ENCODE measurements at regions not wholly inside any gene's neighbourhood (a gene's known extent, or its start where the extent isn't known, plus 50 kb on each side); places are given as distances from the start of the nearest gene placed in this dataset.
"Not testable (repeated sequence)": the region's sequence is repeated elsewhere in the genome, so short reads cannot be mapped to it uniquely, and the experiment has no call there.

- H3K4me3 ChIP-seq (ENCODE audit: low read depth, low read length): no peak overlapping the region
Measured at GRCh38 chr6:10146715-10147451, 268.0 kb downstream of the TFAP2A start.

GRCh38 chr6:10144772-10145171 lies 270.1 kb downstream of the TFAP2A start:
- no peak overlapping the region for H3K4me3 ChIP-seq (ENCODE audit: low read depth, low read length)
- no peak for TF ChIP-seq CTCF (IDR thresholded peaks at IDR 0.05; ENCODE audit: borderline replicate concordance, insufficient read depth, low read depth, low read length)

More at GRCh38 chr6:10146715-10147451, 268.0 kb downstream of the TFAP2A start:
- TF ChIP-seq CTCF (IDR thresholded peaks at IDR 0.05; ENCODE audit: borderline replicate concordance, insufficient read depth, low read depth, low read length): no peak

- no peak overlapping the region for H3K4me3 ChIP-seq (ENCODE audit: low read depth, low read length)
- TF ChIP-seq CTCF (IDR thresholded peaks at IDR 0.05; ENCODE audit: borderline replicate concordance, insufficient read depth, low read depth, low read length): no peak
Measured at GRCh38 chr6:10141746-10142443, 273.0 kb downstream of the TFAP2A start.

- no peak for TF ChIP-seq CTCF (IDR thresholded peaks at IDR 0.05; ENCODE audit: borderline replicate concordance, insufficient read depth, low read depth, low read length)
- H3K4me3 ChIP-seq (ENCODE audit: low read depth, low read length): no peak overlapping the region
Measured at GRCh38 chr6:10140824-10141223, 274.1 kb downstream of the TFAP2A start.

- TF ChIP-seq CTCF (IDR thresholded peaks at IDR 0.05; ENCODE audit: borderline replicate concordance, insufficient read depth, low read depth, low read length): no peak
Measured at GRCh38 chr6:10140136-10140535, 274.7 kb downstream of the TFAP2A start.

GRCh38 chr6:10138917-10139316 lies 276.0 kb downstream of the TFAP2A start:
- no peak overlapping the region for H3K4me3 ChIP-seq (ENCODE audit: low read depth, low read length)
- TF ChIP-seq CTCF (IDR thresholded peaks at IDR 0.05; ENCODE audit: borderline replicate concordance, insufficient read depth, low read depth, low read length): no peak

More at GRCh38 chr6:10140136-10140535, 274.7 kb downstream of the TFAP2A start:
- no peak overlapping the region for H3K4me3 ChIP-seq (ENCODE audit: low read depth, low read length)

- TF ChIP-seq CTCF (IDR thresholded peaks at IDR 0.05; ENCODE audit: borderline replicate concordance, insufficient read depth, low read depth, low read length): no peak
- H3K4me3 ChIP-seq (ENCODE audit: low read depth, low read length): no peak overlapping the region
Measured at GRCh38 chr6:10136636-10137035, 278.2 kb downstream of the TFAP2A start.

GRCh38 chr6:10134185-10134584 lies 280.7 kb downstream of the TFAP2A start:
- H3K4me3 ChIP-seq (ENCODE audit: low read depth, low read length): not testable (repeated sequence)
